K562 (cell line): ENCODE measurements at regions not wholly inside any gene's neighbourhood (a gene's known extent, or its start where the extent isn't known, plus 50 kb on each side); places are given as distances from the start of the nearest gene placed in this dataset.

Source experiments
- ATAC-seq: fragments of 200-7000 bp; cut with Tn5 transposase; 3 replicates; pipeline ENCODE4 v1.9.1; 2020; ENCODE audit warnings: moderate library complexity
- BruUV-seq: library from RNA; stranded (reverse); fragments of 400-500 nt; replicated peaks from 2 replicates; lab custom pipeline; 2021; lab: Mats Ljungman, UMichigan
- CTCF ChIA-PET: fragments of 300-600 bp; formaldehyde crosslinking; extraction: SDS; loops from one replicate; lab custom pipeline; 2021; ENCODE audit warnings: low intra/inter-chr PET ratio; lab: Yijun Ruan, JAX
- POLR2A ChIA-PET: fragments of 300-600, 350-650 bp; sonication (Branson Sonifier 250); formaldehyde crosslinking; extraction: SDS; loops from one replicate; lab custom pipeline; 2021; ENCODE audit warnings: antibody characterized with exemption, inconsistent platforms; lab: Yijun Ruan, JAX
- DNase-seq, 4 experiments: peaks; one replicate each; pipeline versions ENCODE4 v3.0.0 to v3.0.0-alpha.2; 2011 to 2018; ENCODE audit warnings: low spot score in 3 of 4, mixed read lengths in 3 of 4; ENCODE audit errors: extremely low read depth in 1 of 4
- FAIRE-seq: peaks from 2 replicates; lab custom pipeline; 2011; peaks lifted over from hg19 to GRCh38; lab: Jason Lieb, UNC
- H2AFZ ChIP-seq: 2 replicates; pipeline ENCODE4 v1.6.0; 2011; ENCODE audit warnings: low read depth, low read length, control low read depth, inconsistent platforms
- H3K27ac ChIP-seq: fragments of 200-600 bp; 3 replicates; pipeline ENCODE4 v1.8.0; 2011; ENCODE audit warnings: low read depth, mild to moderate bottlenecking, control low read depth, inconsistent platforms, low read length, moderate library complexity, mixed read lengths; ENCODE audit errors: extremely low read depth
- H3K27me3 ChIP-seq, 2 experiments: fragments of 300-600 bp in 1 of 2; 2 replicates in 1 of 2; 3 replicates in 1 of 2; pipeline versions ENCODE4 v1.6.0 to v1.8.0; 2011; ENCODE audit warnings: inconsistent platforms in 2 of 2, low read length in 2 of 2, mild to moderate bottlenecking in 1 of 2, mixed read lengths in 1 of 2, moderate library complexity in 1 of 2; ENCODE audit not compliant: control insufficient read depth in 2 of 2, insufficient read depth in 2 of 2
- H3K36me3 ChIP-seq: fragments of 300-600 bp; 3 replicates; pipeline ENCODE4 v1.8.0; 2011; ENCODE audit warnings: mild to moderate bottlenecking, low read length, inconsistent platforms; ENCODE audit not compliant: control insufficient read depth, insufficient read depth
- H3K4me1 ChIP-seq, 2 experiments: fragments of 200-600 bp in 1 of 2; replicated peaks in 1 of 2; 2 replicates in 1 of 2; 3 replicates in 1 of 2; pipeline versions ENCODE4 v1.5.1 to v1.8.0; 2011; ENCODE audit warnings: inconsistent platforms in 2 of 2, low read length in 2 of 2, mild to moderate bottlenecking in 1 of 2, mixed read lengths in 1 of 2, moderate library complexity in 1 of 2; ENCODE audit not compliant: control insufficient read depth in 2 of 2, insufficient read depth in 2 of 2
- H3K4me2 ChIP-seq: 2 replicates; pipeline ENCODE4 v1.6.1; 2011; ENCODE audit warnings: low read length, control low read depth, inconsistent platforms, mixed read lengths; ENCODE audit not compliant: insufficient read depth
- H3K4me3 ChIP-seq: fragments of 200-600 bp; sonication (generic), shearing (Covaris generic); 2 replicates; pipeline ENCODE4 v1.5.1; 2016; ENCODE audit warnings: control low read depth, inconsistent platforms
- H3K79me2 ChIP-seq: fragments of 200-600 bp; 3 replicates; pipeline ENCODE4 v1.8.0; 2011; ENCODE audit warnings: low read length, inconsistent platforms; ENCODE audit not compliant: control insufficient read depth, insufficient read depth
- H3K9ac ChIP-seq, 2 experiments: 2 replicates each; pipeline versions ENCODE4 v1.6.0 to v1.6.1; 2011; ENCODE audit warnings: low read depth in 2 of 2, low read length in 2 of 2, control low read depth in 1 of 2, inconsistent platforms in 1 of 2, mild to moderate bottlenecking in 1 of 2, mixed read lengths in 1 of 2; ENCODE audit not compliant: insufficient read depth in 1 of 2
- H3K9me1 ChIP-seq: one replicate; pipeline ENCODE4 v1.6.0; 2011; ENCODE audit warnings: inconsistent platforms, mild to moderate bottlenecking, low read length, moderate library complexity; ENCODE audit not compliant: control insufficient read depth, insufficient read depth
- H3K9me3 ChIP-seq: replicated peaks from 2 replicates; pipeline ENCODE4 v1.5.1; 2011; ENCODE audit warnings: low read depth, low read length, inconsistent platforms; ENCODE audit not compliant: control insufficient read depth, insufficient read depth
- H4K20me1 ChIP-seq: replicated peaks from 2 replicates; pipeline ENCODE4 v1.6.1; 2011; ENCODE audit warnings: low read length, inconsistent platforms, mixed read lengths; ENCODE audit not compliant: control insufficient read depth, insufficient read depth
- C11orf30 ChIP-seq: fragments of 450-650 bp; IDR thresholded peaks from 2 replicates; pipeline ENCODE4 v1.6.1; 2016; ENCODE audit warnings: low read depth, mild to moderate bottlenecking
- ETV6 ChIP-seq, 3 experiments: fragments of 150-350 bp in 1 of 3; sonication (generic) in 1 of 3; formaldehyde crosslinking in 1 of 3; IDR thresholded peaks; 2 replicates each; pipeline versions ENCODE4 v1.6.1 to v1.8.0; 2014 to 2022; ENCODE audit warnings: borderline replicate concordance in 2 of 3, low read depth in 2 of 3, antibody characterized with exemption in 1 of 3, low read length in 1 of 3, mild to moderate bottlenecking in 1 of 3, missing genetic modification reagents in 1 of 3
- NFE2 ChIP-seq: IDR thresholded peaks from 2 replicates; pipeline ENCODE4 v1.6.1; 2014; ENCODE audit warnings: antibody characterized with exemption, low read depth
- RAD21 ChIP-seq, 2 experiments: fragments of 250-450 bp in 1 of 2; fragments of 450-650 bp in 1 of 2; sonication (Bioruptor Pico) in 1 of 2; formaldehyde crosslinking in 1 of 2; IDR thresholded peaks in 1 of 2; conservative IDR thresholded peaks in 1 of 2; 2 replicates each; pipeline versions ENCODE4 v1.4.0 to v1.8.0; 2020 to 2022; ENCODE audit warnings: mild to moderate bottlenecking in 2 of 2, moderate library complexity in 1 of 2
- SIN3B ChIP-seq: fragments of 450-650 bp; IDR thresholded peaks from 2 replicates; pipeline ENCODE4 v1.6.1; 2017; ENCODE audit warnings: low read depth, mild to moderate bottlenecking, moderate library complexity
- TAL1 ChIP-seq: fragments of 450-650 bp; IDR thresholded peaks from 2 replicates; pipeline ENCODE4 v1.6.1; 2016; ENCODE audit warnings: mild to moderate bottlenecking
- ZEB2 ChIP-seq: fragments of 450-650 bp; IDR thresholded peaks from 2 replicates; pipeline ENCODE4 v1.6.1; 2016
- WGBS: fragments of 100-300 bp; shearing (Covaris generic); methylation state at CpG from one replicate; pipeline ENCODE4 v1.1.6; 2016; ENCODE audit warnings: low coverage, mixed read lengths; ENCODE audit not compliant: insufficient coverage; ENCODE audit errors: missing lambda C conversion rate; 5-methylcytosine and 5-hydroxymethylcytosine counted together
- in situ Hi-C: fragments of 300-500 bp; cut with MboI; formaldehyde crosslinking; loops from 4 replicates; pipeline ENCODE4 v1.15.0; 2018; ENCODE audit warnings: inconsistent platforms, mixed read lengths
- intact Hi-C: fragments of 100-400 bp; cut with micrococcal nuclease; formaldehyde crosslinking; loops from 2 replicates; pipeline ENCODE4 v1.14.2; 2022
- TF ChIP-seq, protein P1 (sequence below): IDR thresholded peaks from 2 replicates; pipeline ENCODE4 v1.6.1; 2012; ENCODE audit warnings: low read depth, low read length, improper control_type of control experiment, borderline replicate concordance

DNA sequence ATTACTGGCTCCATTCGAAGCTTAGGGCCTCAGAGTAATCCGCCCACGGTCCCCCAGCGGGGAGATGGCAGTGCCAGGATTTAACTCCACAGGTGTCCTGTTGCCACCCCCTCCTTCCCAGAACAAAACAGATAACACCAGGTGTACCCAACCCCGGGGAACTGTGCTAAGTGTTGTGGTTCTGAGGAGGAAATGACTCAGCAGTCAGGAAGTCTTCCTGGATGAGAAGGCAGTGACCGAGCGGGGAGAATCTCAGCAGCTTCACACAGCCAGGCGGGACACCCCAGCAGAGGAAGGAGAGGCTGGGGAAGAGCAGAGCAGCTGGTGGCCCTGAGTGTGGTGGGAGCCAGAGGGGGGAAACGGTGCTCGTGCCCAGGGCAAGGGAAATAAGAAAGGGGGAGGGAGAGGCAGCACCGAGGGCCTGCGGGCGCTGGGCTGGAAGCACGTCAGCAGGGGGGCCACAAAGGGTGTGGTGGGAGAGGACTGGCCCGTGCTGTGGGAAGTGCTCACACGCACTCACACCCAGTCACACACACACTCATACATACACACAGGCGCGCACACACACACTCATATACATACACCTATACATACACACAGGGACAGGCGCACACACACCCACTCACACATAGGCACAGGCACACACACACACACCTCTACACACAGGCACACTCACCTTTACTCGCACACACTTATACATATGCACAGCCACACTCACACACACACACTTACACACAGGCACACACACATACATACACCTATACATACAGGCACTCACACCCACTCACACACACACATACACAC is 59.8 kb upstream of the CHST15 start:
- ATAC-seq, result no peak
- POLR2A ChIA-PET, result interaction anchor here (0.7 kb wide), 1 partner anchor 13 kb away, joined by 3 read pairs; no protein-coding TSS in a partner anchor
- Histone ChIP-seq H4K20me1 (no peaks in the 10 kb centered on the region), H3K27me3 (peaks cover 0 to 12% of the 10 kb centered on the region in 2 experiments; a peak in 2 of 5 replicates), H3K9me3 (no peaks in the 10 kb centered on the region; the same call in 1 of the 2 replicates), H3K36me3 (no peaks in the 10 kb centered on the region), H3K4me3 (no peak overlapping the region), H3K4me2 (no peak overlapping the region), H3K4me1 (no peaks in the 10 kb centered on the region), H3K79me2 (no peaks in the 10 kb centered on the region), H3K27ac (no peak overlapping the region; the same call in 2 of the 3 replicates), H2AFZ (no peak overlapping the region), H3K9ac (no peak overlapping the region), H3K9me1 (no peaks in the 10 kb centered on the region)
- TF ChIP-seq NFE2 (peak; percentile 37; the same call in 1 of the 2 replicates), C11orf30 (0 out of 2 replicates have a peak, but pooled peaks have one; percentile 15), ETV6 (IDR thresholded peaks at IDR 0.05; ENCODE audit: borderline replicate concordance in 1 of 2, low read depth in 2 of 2, low read length in 1 of 2) (0 out of 4 replicates have a peak, but pooled peaks of 1 of the 2 experiments have one; percentile 27), ETV6 (CRISPR knock-in tag; IDR thresholded peaks at IDR 0.05; ENCODE audit: borderline replicate concordance) (no peak), TAL1 (no peak), SIN3B (no peak), ZEB2 (no peak), RAD21 (CRISPR knock-in tag; conservative IDR thresholded peaks at IDR 0.05 in 1 of 2, IDR thresholded peaks at IDR 0.05 in 1 of 2) (no peak)
- TF ChIP-seq, protein P1, sequence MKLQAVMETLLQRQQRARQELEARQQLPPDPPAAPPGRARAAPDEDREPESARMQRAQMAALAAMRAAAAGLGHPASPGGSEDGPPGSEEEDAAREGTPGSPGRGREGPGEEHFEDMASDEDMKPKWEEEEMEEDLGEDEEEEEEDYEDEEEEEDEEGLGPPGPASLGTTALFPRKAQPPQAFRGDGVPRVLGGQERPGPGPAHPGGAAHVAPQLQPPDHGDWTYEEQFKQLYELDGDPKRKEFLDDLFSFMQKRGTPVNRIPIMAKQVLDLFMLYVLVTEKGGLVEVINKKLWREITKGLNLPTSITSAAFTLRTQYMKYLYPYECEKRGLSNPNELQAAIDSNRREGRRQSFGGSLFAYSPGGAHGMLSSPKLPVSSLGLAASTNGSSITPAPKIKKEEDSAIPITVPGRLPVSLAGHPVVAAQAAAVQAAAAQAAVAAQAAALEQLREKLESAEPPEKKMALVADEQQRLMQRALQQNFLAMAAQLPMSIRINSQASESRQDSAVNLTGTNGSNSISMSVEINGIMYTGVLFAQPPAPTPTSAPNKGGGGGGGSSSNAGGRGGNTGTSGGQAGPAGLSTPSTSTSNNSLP, result no peak
- WGBS, result 25% methylated on average over 12 of the region's 20 CpGs
- in situ Hi-C loops (no loop called here), intact Hi-C loops (no loop called here)
- FAIRE-seq, result no peak
- peak in 1 of 4 experiments; percentile 1 for DNase-seq
- no TSS peak for BruUV-seq
- CTCF ChIA-PET, result no interaction called here
